ENCODE measurements at regions not wholly inside any gene's neighbourhood (a gene's known extent, or its start where the extent isn't known, plus 50 kb on each side); places are given as distances from the start of the nearest gene placed in this dataset.
A peak's percentile ranks its signal among the peaks of the same experiment; 100 is the strongest.

DNA sequence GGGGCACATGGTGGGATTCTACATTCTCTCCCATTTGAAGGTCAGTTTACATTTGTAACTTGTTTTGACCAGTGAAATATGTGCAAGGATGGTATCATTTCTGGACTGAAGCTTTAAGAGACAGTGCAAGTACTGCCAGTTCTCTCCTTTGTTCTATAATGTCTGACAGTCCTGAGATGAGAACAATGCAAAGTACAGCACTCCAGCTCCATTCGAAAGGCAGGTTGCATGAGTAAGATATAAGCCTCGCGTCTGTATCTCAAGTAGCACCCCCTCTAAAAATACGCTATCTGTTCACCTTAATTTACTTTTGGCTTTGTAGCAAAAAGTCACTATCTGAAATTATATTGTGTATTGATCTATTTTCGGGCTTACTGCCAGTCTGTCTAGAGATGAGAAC, 1122.2 kb upstream of the TMEM132C start:
- TF ChIP-seq, protein P1, sequence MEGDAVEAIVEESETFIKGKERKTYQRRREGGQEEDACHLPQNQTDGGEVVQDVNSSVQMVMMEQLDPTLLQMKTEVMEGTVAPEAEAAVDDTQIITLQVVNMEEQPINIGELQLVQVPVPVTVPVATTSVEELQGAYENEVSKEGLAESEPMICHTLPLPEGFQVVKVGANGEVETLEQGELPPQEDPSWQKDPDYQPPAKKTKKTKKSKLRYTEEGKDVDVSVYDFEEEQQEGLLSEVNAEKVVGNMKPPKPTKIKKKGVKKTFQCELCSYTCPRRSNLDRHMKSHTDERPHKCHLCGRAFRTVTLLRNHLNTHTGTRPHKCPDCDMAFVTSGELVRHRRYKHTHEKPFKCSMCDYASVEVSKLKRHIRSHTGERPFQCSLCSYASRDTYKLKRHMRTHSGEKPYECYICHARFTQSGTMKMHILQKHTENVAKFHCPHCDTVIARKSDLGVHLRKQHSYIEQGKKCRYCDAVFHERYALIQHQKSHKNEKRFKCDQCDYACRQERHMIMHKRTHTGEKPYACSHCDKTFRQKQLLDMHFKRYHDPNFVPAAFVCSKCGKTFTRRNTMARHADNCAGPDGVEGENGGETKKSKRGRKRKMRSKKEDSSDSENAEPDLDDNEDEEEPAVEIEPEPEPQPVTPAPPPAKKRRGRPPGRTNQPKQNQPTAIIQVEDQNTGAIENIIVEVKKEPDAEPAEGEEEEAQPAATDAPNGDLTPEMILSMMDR (IDR thresholded peaks at IDR 0.05): no peak
- Histone ChIP-seq H3K27ac (no peak overlapping the region), H3K4me3 (no peak overlapping the region)
- no peak for DNase-seq (ENCODE audit: low spot score)

DNA sequence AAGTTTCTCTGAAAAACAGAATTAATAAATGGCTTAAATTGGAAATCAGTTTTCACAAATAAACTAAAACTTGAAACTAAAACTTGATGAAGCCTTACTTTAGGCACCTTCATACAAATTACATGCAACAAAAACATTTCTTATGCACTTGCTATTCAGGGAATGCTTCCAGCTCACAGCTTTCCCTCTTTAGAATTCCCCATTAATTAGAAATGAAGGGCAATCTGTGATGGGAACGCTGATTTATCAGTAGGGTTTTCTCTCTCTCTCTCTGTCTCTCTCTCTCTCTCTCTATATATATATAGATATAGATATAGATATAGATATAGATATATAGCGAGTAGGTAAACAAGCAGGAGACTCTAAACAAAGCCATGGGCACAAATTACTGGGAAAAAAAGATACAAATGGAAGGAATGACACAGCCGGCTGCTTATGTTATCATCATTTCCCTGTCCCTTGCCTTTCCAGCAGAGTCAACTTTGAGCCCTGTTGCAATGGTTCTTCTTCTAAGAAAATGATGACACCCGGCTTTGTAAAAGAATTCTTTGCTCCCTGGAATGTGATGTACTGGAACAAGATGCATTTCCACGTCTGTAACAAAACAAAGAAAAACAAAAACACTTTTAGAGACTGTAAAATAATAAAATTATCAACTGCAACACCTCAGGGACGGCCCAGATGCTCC, 1121.6 kb upstream of the TMEM132C start:
- Histone ChIP-seq H3K4me3 (peak overlapping the region; percentile 67), H3K27ac (no peak overlapping the region)
- TF ChIP-seq, protein P1 (IDR thresholded peaks at IDR 0.05): no peak
- no peak for DNase-seq (ENCODE audit: low spot score)

DNA sequence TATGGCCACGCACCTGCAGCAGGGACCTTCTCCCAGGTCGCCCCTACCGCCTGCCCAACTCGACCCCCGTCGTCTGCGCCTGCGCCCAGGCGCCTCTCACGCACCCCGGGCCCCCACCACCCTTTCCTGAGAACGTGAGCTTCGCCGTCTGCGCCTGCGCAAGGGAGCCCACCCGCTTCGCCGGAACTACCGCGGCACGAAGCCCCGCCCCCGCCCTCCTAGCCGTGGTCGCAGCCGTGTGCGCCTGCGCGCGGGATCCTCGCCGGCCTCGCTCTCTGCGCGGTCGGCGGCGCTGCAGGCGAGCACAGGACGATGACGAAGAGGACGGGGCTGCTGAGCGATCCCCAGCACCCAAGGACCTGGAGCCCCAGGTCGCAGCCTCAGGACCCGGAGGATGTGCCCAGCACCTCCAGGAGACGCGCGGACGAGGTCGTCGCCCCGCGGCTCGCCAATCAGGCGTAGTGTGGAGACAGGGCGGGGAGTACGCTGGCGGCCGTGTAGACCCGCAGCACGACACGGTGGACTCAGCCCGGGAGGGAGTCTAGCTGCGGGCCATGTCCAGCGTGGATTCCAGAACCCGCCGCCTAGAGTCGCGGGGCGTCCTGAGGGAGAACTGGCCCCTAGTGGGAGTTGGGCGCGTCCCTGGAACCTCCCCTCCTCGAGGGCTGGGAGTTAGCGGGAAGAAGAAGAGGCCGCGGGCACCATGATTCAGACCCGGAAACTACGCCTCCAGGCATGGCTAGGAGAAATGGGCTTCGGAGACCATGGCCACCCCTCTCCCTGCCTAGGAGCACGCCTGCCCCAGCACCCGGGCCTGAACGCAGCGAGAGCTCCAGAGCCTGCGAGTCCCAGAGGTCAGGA, 1120.8 kb upstream of the TMEM132C start:
- DNase-seq (ENCODE audit: low spot score): no peak
- Histone ChIP-seq H3K4me3 (peak overlapping the region; percentile 67), H3K27ac (no peak overlapping the region)
- TF ChIP-seq, protein P1 (IDR thresholded peaks at IDR 0.05): no peak

GRCh38 chr12:127146991-127147718, 1119.8 kb upstream of the TMEM132C start:
- DNase-seq (ENCODE audit: low spot score): no peak
- no peak overlapping the region for H3K27ac ChIP-seq
- TF ChIP-seq, protein P1 (IDR thresholded peaks at IDR 0.05): no peak
- H3K4me3 ChIP-seq: no peak overlapping the region

DNA sequence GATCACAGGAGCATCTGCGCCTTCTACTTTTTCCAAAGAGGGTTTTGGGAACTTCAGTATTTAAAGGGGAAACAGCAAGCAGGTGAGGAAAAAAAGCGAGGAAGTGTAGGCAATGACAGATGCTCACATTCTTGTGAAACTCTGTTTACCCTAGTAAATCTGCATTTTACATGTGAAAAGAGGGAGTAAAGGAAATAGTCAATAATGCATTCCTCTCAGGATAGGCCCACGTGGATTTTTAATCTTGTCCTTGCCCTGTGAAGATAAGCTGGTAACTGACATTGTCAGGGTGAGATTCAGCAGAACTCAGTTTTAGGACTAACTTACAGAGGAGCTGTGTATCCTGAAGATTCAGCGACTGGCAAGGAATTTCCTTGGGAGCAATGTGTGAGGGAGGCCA, 1119.2 kb upstream of the TMEM132C start:
- H3K4me3 ChIP-seq: no peak overlapping the region
- no peak for DNase-seq (ENCODE audit: low spot score)
- H3K27ac ChIP-seq: no peak overlapping the region
- TF ChIP-seq, protein P1 (IDR thresholded peaks at IDR 0.05): no peak

- TF ChIP-seq, protein P1 (IDR thresholded peaks at IDR 0.05): no peak
- no peak overlapping the region for H3K4me3 ChIP-seq
- H3K27ac ChIP-seq: no peak overlapping the region
- no peak for DNase-seq (ENCODE audit: low spot score)
These were observed 1118.7 kb upstream of the TMEM132C start for GRCh38 chr12:127148318-127148717.

All from coronary artery (tissue), 2 donors.